H1 (cell line): ENCODE measurements at regions not wholly inside any gene's neighbourhood (a gene's known extent, or its start where the extent isn't known, plus 50 kb on each side); places are given as distances from the start of the nearest gene placed in this dataset.

ENCODE experiments used
- EP300 ChIP-seq, 2 experiments: IDR thresholded peaks; 1 replicate in 1 of 2; 2 replicates in 1 of 2; pipeline ENCODE4 v1.6.1; 2011 to 2012; ENCODE audit warnings: low read depth in 2 of 2, low read length in 2 of 2, mild to moderate bottlenecking in 2 of 2, borderline replicate concordance in 1 of 2, inconsistent platforms in 1 of 2, moderate library complexity in 1 of 2
- FOSL1 ChIP-seq: IDR thresholded peaks from 2 replicates; pipeline ENCODE4 v1.6.1; 2011; ENCODE audit warnings: mild to moderate bottlenecking, low read depth, low read length, moderate library complexity; ENCODE audit not compliant: insufficient read depth
- HDAC6 ChIP-seq: IDR thresholded peaks from one replicate; pipeline ENCODE4 v1.7.1; 2012; ENCODE audit warnings: low read depth, mild to moderate bottlenecking, inconsistent platforms, low read length, moderate library complexity
- POLR2A ChIP-seq, 2 experiments: IDR thresholded peaks; 1 replicate in 1 of 2; 2 replicates in 1 of 2; pipeline ENCODE4 v1.6.1; 2011; ENCODE audit warnings: low read depth in 2 of 2, low read length in 2 of 2, mild to moderate bottlenecking in 2 of 2; ENCODE audit errors: control extremely low read depth in 1 of 2
- RAD21 ChIP-seq, 2 experiments: IDR thresholded peaks in 1 of 2; conservative IDR thresholded peaks in 1 of 2; 2 replicates each; pipeline ENCODE4 v1.6.1; 2011; ENCODE audit warnings: low read depth in 2 of 2, low read length in 2 of 2, improper control_type of control experiment in 1 of 2, inconsistent platforms in 1 of 2, mild to moderate bottlenecking in 1 of 2, moderate library complexity in 1 of 2
- SIN3A ChIP-seq, 2 experiments: IDR thresholded peaks in 1 of 2; conservative IDR thresholded peaks in 1 of 2; 2 replicates each; pipeline ENCODE4 v1.6.1; 2011 to 2012; ENCODE audit warnings: low read length in 2 of 2, improper control_type of control experiment in 1 of 2, low read depth in 1 of 2, mild to moderate bottlenecking in 1 of 2
- YY1 ChIP-seq: IDR thresholded peaks from 2 replicates; pipeline ENCODE4 v1.6.1; 2011; ENCODE audit warnings: low read depth, mild to moderate bottlenecking, low read length
- TF ChIP-seq, protein P1 (sequence below), 3 experiments: IDR thresholded peaks; 1 replicate in 2 of 3; 2 replicates in 1 of 3; pipeline versions ENCODE4 v1.5.1 to v1.6.1; 2011; ENCODE audit warnings: low read length in 3 of 3, mild to moderate bottlenecking in 3 of 3, inconsistent platforms in 2 of 3, low read depth in 1 of 3, moderate library complexity in 1 of 3; ENCODE audit not compliant: insufficient read depth in 1 of 3; ENCODE audit errors: control extremely low read depth in 1 of 3
- TF ChIP-seq, protein P2 (sequence below): IDR thresholded peaks from 2 replicates; pipeline ENCODE4 v1.6.1; 2012; ENCODE audit warnings: inconsistent platforms

DNA sequence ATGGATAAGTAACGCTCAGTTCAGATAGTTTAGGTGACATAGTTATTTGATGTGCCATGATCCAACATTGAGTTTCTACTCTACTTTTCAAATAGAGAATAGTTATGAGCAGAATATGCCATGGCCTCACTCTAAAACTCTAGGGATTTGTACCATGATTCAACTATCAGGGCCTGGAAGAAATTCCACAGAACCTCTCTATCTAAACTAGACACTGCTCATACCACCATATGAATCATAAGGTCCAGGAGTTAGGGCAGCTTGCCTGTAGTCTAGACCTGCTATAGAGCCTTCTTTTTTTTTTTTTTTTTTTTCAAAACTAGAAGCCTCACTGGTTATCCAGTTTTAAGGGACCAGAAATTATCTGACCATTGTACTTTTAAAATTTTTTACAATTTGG is 571.8 kb upstream of the IMPG1 start:
- TF ChIP-seq HDAC6 (no peak), POLR2A (IDR thresholded peaks at IDR 0.05; ENCODE audit: control extremely low read depth in 1 of 2, low read depth in 2 of 2, low read length in 2 of 2) (no peak), EP300 (IDR thresholded peaks at IDR 0.05; ENCODE audit: borderline replicate concordance in 1 of 2, low read depth in 2 of 2, low read length in 2 of 2) (no peak), SIN3A (conservative IDR thresholded peaks at IDR 0.05 in 1 of 2, IDR thresholded peaks at IDR 0.05 in 1 of 2; ENCODE audit: low read depth in 1 of 2, low read length in 2 of 2) (no peak), FOSL1 (no peak), YY1 (no peak), RAD21 (IDR thresholded peaks at IDR 0.05 in 1 of 2, conservative IDR thresholded peaks at IDR 0.05 in 1 of 2; ENCODE audit: low read depth in 2 of 2, low read length in 2 of 2) (no peak)
- TF ChIP-seq, protein P1, sequence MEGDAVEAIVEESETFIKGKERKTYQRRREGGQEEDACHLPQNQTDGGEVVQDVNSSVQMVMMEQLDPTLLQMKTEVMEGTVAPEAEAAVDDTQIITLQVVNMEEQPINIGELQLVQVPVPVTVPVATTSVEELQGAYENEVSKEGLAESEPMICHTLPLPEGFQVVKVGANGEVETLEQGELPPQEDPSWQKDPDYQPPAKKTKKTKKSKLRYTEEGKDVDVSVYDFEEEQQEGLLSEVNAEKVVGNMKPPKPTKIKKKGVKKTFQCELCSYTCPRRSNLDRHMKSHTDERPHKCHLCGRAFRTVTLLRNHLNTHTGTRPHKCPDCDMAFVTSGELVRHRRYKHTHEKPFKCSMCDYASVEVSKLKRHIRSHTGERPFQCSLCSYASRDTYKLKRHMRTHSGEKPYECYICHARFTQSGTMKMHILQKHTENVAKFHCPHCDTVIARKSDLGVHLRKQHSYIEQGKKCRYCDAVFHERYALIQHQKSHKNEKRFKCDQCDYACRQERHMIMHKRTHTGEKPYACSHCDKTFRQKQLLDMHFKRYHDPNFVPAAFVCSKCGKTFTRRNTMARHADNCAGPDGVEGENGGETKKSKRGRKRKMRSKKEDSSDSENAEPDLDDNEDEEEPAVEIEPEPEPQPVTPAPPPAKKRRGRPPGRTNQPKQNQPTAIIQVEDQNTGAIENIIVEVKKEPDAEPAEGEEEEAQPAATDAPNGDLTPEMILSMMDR (IDR thresholded peaks at IDR 0.05; ENCODE audit: control extremely low read depth in 1 of 3, insufficient read depth in 1 of 3, low read depth in 1 of 3, low read length in 3 of 3) = no peak
- TF ChIP-seq, protein P2, sequence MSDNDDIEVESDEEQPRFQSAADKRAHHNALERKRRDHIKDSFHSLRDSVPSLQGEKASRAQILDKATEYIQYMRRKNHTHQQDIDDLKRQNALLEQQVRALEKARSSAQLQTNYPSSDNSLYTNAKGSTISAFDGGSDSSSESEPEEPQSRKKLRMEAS = no peak
